Kidney (tissue), 13 donors: ENCODE measurements at regions not wholly inside any gene's neighbourhood (a gene's known extent, or its start where the extent isn't known, plus 50 kb on each side); places are given as distances from the start of the nearest gene placed in this dataset.

Experiments used
- DNase-seq, 5 donors: peaks; one replicate each; pipeline ENCODE4 v3.0.0-alpha.2; 2013 to 2020
- FAIRE-seq: peaks from 2 replicates; lab custom pipeline; 2012; peaks lifted over from hg19 to GRCh38; lab: Jason Lieb, UNC
- H3K27ac ChIP-seq, 2 donors: one replicate each; pipeline ENCODE4 v1.7.0; 2013; ENCODE audit warnings: low read depth in 2 of 2, low read length in 2 of 2, inconsistent platforms in 1 of 2
- H3K27me3 ChIP-seq: one replicate; pipeline ENCODE4 v1.7.1; 2013; ENCODE audit warnings: low read length, inconsistent platforms; ENCODE audit not compliant: control insufficient read depth, insufficient read depth
- H3K36me3 ChIP-seq, 3 donors: one replicate each; pipeline versions ENCODE4 v1.7.0 to v1.7.1; 2013; ENCODE audit warnings: low read length in 3 of 3, control low read depth in 1 of 3, inconsistent platforms in 1 of 3; ENCODE audit not compliant: insufficient read depth in 3 of 3, control insufficient read depth in 2 of 3
- H3K4me1 ChIP-seq, 3 donors: one replicate each; pipeline versions ENCODE4 v1.7.0 to v1.7.1; 2013; ENCODE audit warnings: low read length in 3 of 3, inconsistent platforms in 1 of 3, low read depth in 1 of 3; ENCODE audit not compliant: control insufficient read depth in 2 of 3, insufficient read depth in 2 of 3
- H3K4me3 ChIP-seq, 3 donors: one replicate each; pipeline versions ENCODE4 v1.7.0 to v1.8.1; 2013; ENCODE audit warnings: low read length in 3 of 3, control low read depth in 1 of 3, inconsistent platforms in 1 of 3
- H3K9ac ChIP-seq, 3 donors: one replicate each; pipeline versions ENCODE4 v1.7.0 to v1.7.1; 2013; ENCODE audit warnings: low read length in 3 of 3, control low read depth in 1 of 3, inconsistent platforms in 1 of 3
- H3K9me3 ChIP-seq, 3 donors: one replicate each; pipeline versions ENCODE4 v1.7.0 to v1.7.1; 2013; ENCODE audit warnings: low read length in 3 of 3, control low read depth in 1 of 3, inconsistent platforms in 1 of 3; ENCODE audit not compliant: control insufficient read depth in 2 of 3, insufficient read depth in 1 of 3
- intact Hi-C: fragments of 100-400 bp; cut with DNase I; formaldehyde crosslinking; loops from one replicate; pipeline ENCODE4 v1.11.1; 2022
- TF ChIP-seq, protein P1 (sequence below): IDR thresholded peaks from 3 replicates; pipeline ENCODE4 v1.5.1; 2012; ENCODE audit warnings: mild to moderate bottlenecking, moderate library complexity, borderline replicate concordance; ENCODE audit not compliant: insufficient read depth; ENCODE audit errors: extremely low read depth
- donor health status: control.
- donor health status: control.
- donor health status: control.
- donor health status: control.
- donor health status: control.
- donor health status: DM: yes; HTN: yes; CAD: no.
- donor health status: Normal renal cell carcinoma (clear cell type).

DNA sequence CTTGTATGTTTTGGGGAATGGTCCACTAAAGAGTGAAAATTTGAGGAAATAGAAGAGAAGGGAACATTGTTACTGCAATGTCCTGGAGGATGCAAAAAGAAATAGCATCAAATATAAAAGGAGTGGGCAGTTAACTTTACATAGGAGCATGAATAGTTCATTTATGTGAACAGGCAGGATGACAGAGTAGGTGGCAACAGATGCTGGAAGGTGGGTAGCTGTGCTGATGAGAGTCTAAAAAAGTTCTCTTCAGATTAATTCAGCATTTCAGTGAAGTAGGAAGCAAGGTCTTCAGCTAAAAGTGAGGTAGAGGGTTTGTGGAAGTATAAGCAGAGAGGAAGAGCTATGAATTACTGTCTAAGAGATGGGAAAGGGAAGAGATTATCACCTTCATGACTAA lies 276.5 kb downstream of the KIF2B start:
- TF ChIP-seq, protein P1, sequence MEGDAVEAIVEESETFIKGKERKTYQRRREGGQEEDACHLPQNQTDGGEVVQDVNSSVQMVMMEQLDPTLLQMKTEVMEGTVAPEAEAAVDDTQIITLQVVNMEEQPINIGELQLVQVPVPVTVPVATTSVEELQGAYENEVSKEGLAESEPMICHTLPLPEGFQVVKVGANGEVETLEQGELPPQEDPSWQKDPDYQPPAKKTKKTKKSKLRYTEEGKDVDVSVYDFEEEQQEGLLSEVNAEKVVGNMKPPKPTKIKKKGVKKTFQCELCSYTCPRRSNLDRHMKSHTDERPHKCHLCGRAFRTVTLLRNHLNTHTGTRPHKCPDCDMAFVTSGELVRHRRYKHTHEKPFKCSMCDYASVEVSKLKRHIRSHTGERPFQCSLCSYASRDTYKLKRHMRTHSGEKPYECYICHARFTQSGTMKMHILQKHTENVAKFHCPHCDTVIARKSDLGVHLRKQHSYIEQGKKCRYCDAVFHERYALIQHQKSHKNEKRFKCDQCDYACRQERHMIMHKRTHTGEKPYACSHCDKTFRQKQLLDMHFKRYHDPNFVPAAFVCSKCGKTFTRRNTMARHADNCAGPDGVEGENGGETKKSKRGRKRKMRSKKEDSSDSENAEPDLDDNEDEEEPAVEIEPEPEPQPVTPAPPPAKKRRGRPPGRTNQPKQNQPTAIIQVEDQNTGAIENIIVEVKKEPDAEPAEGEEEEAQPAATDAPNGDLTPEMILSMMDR = no peak
- DNase-seq = no peak
- H3K4me3 ChIP-seq = no peak overlapping the region
- H3K9ac ChIP-seq = no peak overlapping the region
- H3K4me1 ChIP-seq = no peaks in the 10 kb centered on the region
- no peaks in the 10 kb centered on the region for H3K36me3 ChIP-seq
- intact Hi-C loops = no loop called here
- no peak overlapping the region for H3K27ac ChIP-seq
- H3K27me3 ChIP-seq = no peaks in the 10 kb centered on the region
- H3K9me3 ChIP-seq = peaks cover 0 to 8% (median 0%) of the 10 kb centered on the region in 3 donors
- no peak for FAIRE-seq

DNA sequence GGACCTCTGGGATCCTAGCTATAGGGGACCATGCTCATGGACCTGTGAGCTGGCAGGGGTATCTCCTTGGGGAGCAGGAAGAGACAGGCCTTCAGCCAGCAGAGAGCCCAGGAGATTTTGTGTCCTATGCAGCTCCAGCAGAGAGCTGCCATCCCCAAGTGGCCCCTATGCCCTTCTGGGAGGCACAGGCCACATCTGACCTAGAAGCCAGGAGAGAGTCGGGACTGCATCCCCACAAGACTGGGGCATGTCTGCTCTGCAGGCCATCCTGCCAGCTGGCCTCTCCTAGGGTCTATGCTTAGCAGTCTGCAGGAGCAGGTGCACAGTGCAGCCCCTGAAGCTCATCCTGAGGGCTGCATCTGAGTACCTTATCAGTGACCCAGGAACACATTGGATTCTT lies 279.5 kb downstream of the KIF2B start:
- Histone ChIP-seq H3K36me3 (no peaks in the 10 kb centered on the region), H3K27me3 (no peaks in the 10 kb centered on the region), H3K4me3 (no peak overlapping the region), H3K4me1 (no peaks in the 10 kb centered on the region), H3K9ac (no peak overlapping the region), H3K27ac (no peak overlapping the region), H3K9me3 (peaks cover 0 to 8% (median 0%) of the 10 kb centered on the region in 3 donors)
- intact Hi-C loops = no loop called here
- no peak for FAIRE-seq
- peak in 1 of 5 donors; percentile 10 for DNase-seq
- TF ChIP-seq, protein P1 = no peak

DNA sequence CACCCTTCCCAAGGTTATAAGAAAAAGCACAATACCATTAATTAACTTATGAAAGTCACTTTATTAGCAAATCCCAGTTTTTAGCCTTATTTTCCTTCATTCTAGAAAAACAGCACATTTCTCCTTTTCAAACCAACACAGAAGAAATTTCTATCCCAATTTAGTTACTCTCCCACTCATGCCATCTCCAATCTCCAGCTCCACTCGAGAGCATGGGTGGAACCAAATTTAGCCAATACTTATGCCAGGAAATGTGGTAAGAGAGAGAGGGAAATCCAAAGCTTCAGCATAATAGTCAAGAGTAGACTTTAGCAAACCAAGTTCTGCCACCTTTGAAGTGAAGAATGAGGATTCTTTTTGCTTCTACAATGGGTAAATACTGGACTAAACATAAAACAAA lies 288.8 kb downstream of the KIF2B start:
- Histone ChIP-seq H3K27me3 (no peaks in the 10 kb centered on the region), H3K4me1 (no peaks in the 10 kb centered on the region), H3K36me3 (no peaks in the 10 kb centered on the region), H3K9me3 (peaks cover 0 to 3% (median 0%) of the 10 kb centered on the region in 3 donors), H3K27ac (no peak overlapping the region), H3K4me3 (no peak overlapping the region), H3K9ac (no peak overlapping the region)
- intact Hi-C loops = no loop called here
- FAIRE-seq (no peak), DNase-seq (no peak)
- TF ChIP-seq, protein P1 = no peak

DNA sequence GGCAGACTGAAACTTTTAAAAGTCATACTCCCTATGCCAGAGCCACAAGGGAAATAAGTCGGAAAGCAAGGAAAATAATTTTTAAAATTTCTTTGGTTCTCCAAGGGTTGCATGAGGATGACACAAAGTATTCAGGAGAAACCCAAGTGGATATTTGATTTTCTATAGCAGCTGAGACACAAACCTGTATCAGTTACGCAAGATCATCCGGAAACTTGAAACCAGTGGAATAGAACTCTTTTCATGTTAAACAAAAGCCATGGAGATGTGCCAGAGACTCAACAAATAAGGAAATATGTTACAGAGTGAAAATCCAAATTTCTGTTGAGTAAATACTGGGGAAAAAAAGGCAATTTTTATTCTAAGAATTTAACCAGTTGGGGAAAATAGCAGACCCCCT lies 294.7 kb downstream of the KIF2B start:
- no peak overlapping the region for H3K27ac ChIP-seq
- TF ChIP-seq, protein P1 = no peak
- no peaks in the 10 kb centered on the region for H3K27me3 ChIP-seq
- H3K4me1 ChIP-seq = no peaks in the 10 kb centered on the region
- intact Hi-C loops = no loop called here
- H3K9me3 ChIP-seq = peaks cover 0 to 3% (median 0%) of the 10 kb centered on the region in 3 donors
- H3K9ac ChIP-seq = no peak overlapping the region
- DNase-seq (no peak), FAIRE-seq (no peak)
- H3K36me3 ChIP-seq = no peaks in the 10 kb centered on the region
- H3K4me3 ChIP-seq = no peak overlapping the region
